ENCODE measurements at regions not wholly inside any gene's neighbourhood (a gene's known extent, or its start where the extent isn't known, plus 50 kb on each side); places are given as distances from the start of the nearest gene placed in this dataset.
"Not testable (repeated sequence)": the region's sequence is repeated elsewhere in the genome, so short reads cannot be mapped to it uniquely, and the experiment has no call there.

DNA sequence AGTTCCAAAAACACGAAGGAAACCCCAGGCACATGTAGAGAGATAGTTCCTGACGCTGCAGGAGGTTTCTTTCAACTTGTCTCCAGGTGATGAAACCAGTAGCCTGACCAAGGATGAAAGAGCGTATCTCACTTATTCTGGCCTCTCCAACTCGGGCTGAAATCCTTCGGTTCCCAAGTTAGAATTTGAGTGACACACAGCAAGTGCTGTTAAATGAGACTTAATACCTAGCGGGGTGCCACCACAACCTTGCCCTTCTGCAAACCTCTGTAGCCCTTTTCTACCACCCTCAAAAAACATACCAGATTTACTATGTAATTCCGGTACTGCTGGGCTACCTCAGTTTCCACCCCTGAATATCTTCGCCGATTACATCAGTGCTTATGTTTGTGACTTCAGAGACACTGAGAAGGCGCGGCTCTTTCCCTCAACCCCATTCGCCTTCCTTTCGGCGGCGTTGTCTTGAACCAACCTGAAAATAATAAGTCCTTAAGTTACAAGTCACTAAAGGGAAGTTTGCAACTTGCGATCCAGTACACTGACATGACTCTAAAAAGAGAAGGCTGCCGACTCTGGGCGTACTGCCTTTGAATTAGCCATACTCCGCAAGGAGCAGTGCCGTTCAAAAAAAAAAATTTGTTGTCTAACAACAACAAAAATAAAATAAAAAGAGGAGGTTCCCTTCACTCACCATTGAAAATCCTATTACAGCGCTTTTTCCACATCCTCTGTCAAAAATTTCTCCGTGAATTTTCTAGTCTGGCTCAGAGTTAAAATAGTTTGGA lies 194.9 kb upstream of the ZNF184 start:
- Mint-ChIP-seq H3K27ac (ENCODE audit: unreplicated experiment) (peak overlapping the region; percentile 73), H3K9me3 (ENCODE audit: unreplicated experiment) (peaks cover 5% of the 10 kb centered on the region), H3K36me3 (ENCODE audit: low read depth, unreplicated experiment) (no peaks in the 10 kb centered on the region), H3K27me3 (ENCODE audit: low read depth, unreplicated experiment) (peaks cover 10% of the 10 kb centered on the region), H3K4me1 (ENCODE audit: low read depth, unreplicated experiment) (peaks cover 7% of the 10 kb centered on the region), H3K4me3 (ENCODE audit: unreplicated experiment) (peak overlapping the region; percentile 88)
- DNase-seq (ENCODE audit: low read depth) (no peak), FAIRE-seq (no peak)
- peak overlapping the region; percentile 46 for H3K4me3 ChIP-seq (ENCODE audit: insufficient read depth, low read depth, low read length)
- TF ChIP-seq EZH2 (IDR thresholded peaks at IDR 0.05; ENCODE audit: insufficient read depth, low read length) = no peak
- TF ChIP-seq, protein P1, sequence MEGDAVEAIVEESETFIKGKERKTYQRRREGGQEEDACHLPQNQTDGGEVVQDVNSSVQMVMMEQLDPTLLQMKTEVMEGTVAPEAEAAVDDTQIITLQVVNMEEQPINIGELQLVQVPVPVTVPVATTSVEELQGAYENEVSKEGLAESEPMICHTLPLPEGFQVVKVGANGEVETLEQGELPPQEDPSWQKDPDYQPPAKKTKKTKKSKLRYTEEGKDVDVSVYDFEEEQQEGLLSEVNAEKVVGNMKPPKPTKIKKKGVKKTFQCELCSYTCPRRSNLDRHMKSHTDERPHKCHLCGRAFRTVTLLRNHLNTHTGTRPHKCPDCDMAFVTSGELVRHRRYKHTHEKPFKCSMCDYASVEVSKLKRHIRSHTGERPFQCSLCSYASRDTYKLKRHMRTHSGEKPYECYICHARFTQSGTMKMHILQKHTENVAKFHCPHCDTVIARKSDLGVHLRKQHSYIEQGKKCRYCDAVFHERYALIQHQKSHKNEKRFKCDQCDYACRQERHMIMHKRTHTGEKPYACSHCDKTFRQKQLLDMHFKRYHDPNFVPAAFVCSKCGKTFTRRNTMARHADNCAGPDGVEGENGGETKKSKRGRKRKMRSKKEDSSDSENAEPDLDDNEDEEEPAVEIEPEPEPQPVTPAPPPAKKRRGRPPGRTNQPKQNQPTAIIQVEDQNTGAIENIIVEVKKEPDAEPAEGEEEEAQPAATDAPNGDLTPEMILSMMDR (IDR thresholded peaks at IDR 0.05; ENCODE audit: insufficient read depth, low read depth, low read length) = no peak
- H3K9ac ChIP-seq (ENCODE audit: low read length) = peak overlapping the region; percentile 13
- peaks cover 3% of the 10 kb centered on the region for H4K20me1 ChIP-seq (ENCODE audit: insufficient read depth, low read length)
- H3K27ac ChIP-seq (ENCODE audit: low read depth, low read length) = no peak overlapping the region
- no peaks in the 10 kb centered on the region for H3K79me2 ChIP-seq (ENCODE audit: insufficient read depth, low read length)
- peak overlapping the region; percentile 84 for H3K4me2 ChIP-seq (ENCODE audit: low read length)
- H3K4me1 ChIP-seq (ENCODE audit: insufficient read depth, low read length) = peaks cover 20% of the 10 kb centered on the region
- H3K36me3 ChIP-seq (ENCODE audit: insufficient read depth, low read length) = no peaks in the 10 kb centered on the region
- no peaks in the 10 kb centered on the region for H3K27me3 ChIP-seq (ENCODE audit: insufficient read depth, low read length)
- H2AFZ ChIP-seq (ENCODE audit: low read depth, low read length) = peak overlapping the region; percentile 45
- H3K9me3 ChIP-seq (ENCODE audit: insufficient read depth, low read depth, low read length) = no peaks in the 10 kb centered on the region

DNA sequence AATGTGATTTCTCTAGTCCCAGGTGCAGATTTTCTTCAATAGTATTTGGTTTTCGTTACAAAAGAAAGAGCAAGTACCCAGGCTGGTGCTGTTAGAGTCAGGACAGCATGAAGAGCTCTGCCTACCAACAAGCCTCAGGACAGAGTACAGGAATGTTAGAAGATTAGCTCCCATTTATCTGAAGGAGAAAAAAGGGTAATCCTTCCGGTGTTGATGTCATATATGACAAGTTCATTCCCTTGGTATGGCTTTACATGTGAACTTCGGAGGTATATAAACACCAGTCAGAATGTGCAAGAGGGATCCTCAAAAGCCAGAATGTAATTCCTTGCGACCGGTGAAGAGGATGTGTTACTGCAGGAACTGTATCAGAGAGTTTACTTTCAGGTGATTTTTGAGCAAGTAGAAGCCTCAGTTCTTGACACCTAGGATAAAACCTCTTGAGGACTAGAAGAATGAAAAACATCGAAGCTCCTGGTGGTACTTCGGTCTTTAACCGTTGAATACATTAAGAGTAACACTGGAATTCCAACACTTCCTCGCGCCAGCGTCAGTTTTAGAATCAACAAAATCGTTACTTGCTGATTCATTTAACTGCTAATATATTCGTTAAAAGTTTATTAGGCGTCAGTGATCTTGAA lies 194.2 kb upstream of the ZNF184 start:
- no peak for DNase-seq (ENCODE audit: low read depth)
- H3K9me3 ChIP-seq (ENCODE audit: insufficient read depth, low read depth, low read length) = no peaks in the 10 kb centered on the region
- H3K4me3 Mint-ChIP-seq (ENCODE audit: unreplicated experiment) = peak overlapping the region; percentile 88
- H3K36me3 ChIP-seq (ENCODE audit: insufficient read depth, low read length) = no peaks in the 10 kb centered on the region
- H2AFZ ChIP-seq (ENCODE audit: low read depth, low read length) = peak overlapping the region; percentile 45
- H3K4me3 ChIP-seq (ENCODE audit: insufficient read depth, low read depth, low read length) = peak overlapping the region; percentile 46
- no peak overlapping the region for H3K9ac ChIP-seq (ENCODE audit: low read length)
- H3K79me2 ChIP-seq (ENCODE audit: insufficient read depth, low read length) = no peaks in the 10 kb centered on the region
- no peaks in the 10 kb centered on the region for H3K36me3 Mint-ChIP-seq (ENCODE audit: low read depth, unreplicated experiment)
- FAIRE-seq = no peak
- H3K4me1 Mint-ChIP-seq (ENCODE audit: low read depth, unreplicated experiment) = peaks cover 7% of the 10 kb centered on the region
- H3K27me3 Mint-ChIP-seq (ENCODE audit: low read depth, unreplicated experiment) = peaks cover 10% of the 10 kb centered on the region
- H3K27ac Mint-ChIP-seq (ENCODE audit: unreplicated experiment) = peak overlapping the region; percentile 73
- no peak overlapping the region for H3K27ac ChIP-seq (ENCODE audit: low read depth, low read length)
- H3K9me3 Mint-ChIP-seq (ENCODE audit: unreplicated experiment) = peaks cover 5% of the 10 kb centered on the region
- peaks cover 18% of the 10 kb centered on the region for H3K4me1 ChIP-seq (ENCODE audit: insufficient read depth, low read length)
- peaks cover 3% of the 10 kb centered on the region for H4K20me1 ChIP-seq (ENCODE audit: insufficient read depth, low read length)
- TF ChIP-seq, protein P1 (IDR thresholded peaks at IDR 0.05; ENCODE audit: insufficient read depth, low read depth, low read length) = no peak
- TF ChIP-seq EZH2 (IDR thresholded peaks at IDR 0.05; ENCODE audit: insufficient read depth, low read length) = no peak
- peak overlapping the region; percentile 84 for H3K4me2 ChIP-seq (ENCODE audit: low read length)
- H3K27me3 ChIP-seq (ENCODE audit: insufficient read depth, low read length) = no peaks in the 10 kb centered on the region

DNA sequence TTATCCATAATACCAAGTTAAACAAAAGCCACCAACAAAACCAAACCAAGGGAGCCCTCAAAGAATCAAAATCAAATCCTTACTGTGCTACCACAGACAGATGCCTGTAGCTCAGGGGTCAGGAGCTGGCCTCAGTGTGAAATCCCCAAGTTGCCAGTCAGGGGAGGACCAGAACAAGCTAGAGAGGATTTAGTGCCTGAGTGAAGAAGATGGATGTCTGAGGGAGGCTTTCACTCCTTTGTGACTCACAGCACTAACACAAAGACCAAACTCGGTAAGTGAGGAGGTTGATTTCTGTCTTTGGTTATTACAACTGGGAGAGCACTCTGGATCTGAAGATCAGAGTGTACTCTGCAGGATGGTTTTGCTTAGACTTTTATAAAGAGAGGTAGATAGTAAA lies 189.9 kb upstream of the ZNF184 start:
- DNase-seq (ENCODE audit: low read depth) (no peak), FAIRE-seq (no peak)
- TF ChIP-seq, protein P1 (IDR thresholded peaks at IDR 0.05; ENCODE audit: insufficient read depth, low read depth, low read length) = no peak
- no peak for TF ChIP-seq EZH2 (IDR thresholded peaks at IDR 0.05; ENCODE audit: insufficient read depth, low read length)
- no peaks in the 10 kb centered on the region for H3K9me3 Mint-ChIP-seq (ENCODE audit: unreplicated experiment)
- H4K20me1 ChIP-seq (ENCODE audit: insufficient read depth, low read length) = no peaks in the 10 kb centered on the region
- peaks cover 2% of the 10 kb centered on the region for H3K4me1 Mint-ChIP-seq (ENCODE audit: low read depth, unreplicated experiment)
- H3K36me3 Mint-ChIP-seq (ENCODE audit: low read depth, unreplicated experiment) = no peaks in the 10 kb centered on the region
- H2AFZ ChIP-seq (ENCODE audit: low read depth, low read length) = no peak overlapping the region
- no peaks in the 10 kb centered on the region for H3K79me2 ChIP-seq (ENCODE audit: insufficient read depth, low read length)
- H3K36me3 ChIP-seq (ENCODE audit: insufficient read depth, low read length) = no peaks in the 10 kb centered on the region
- no peak overlapping the region for H3K27ac ChIP-seq (ENCODE audit: low read depth, low read length)
- H3K27me3 Mint-ChIP-seq (ENCODE audit: low read depth, unreplicated experiment) = peaks cover 10% of the 10 kb centered on the region
- peaks cover 5% of the 10 kb centered on the region for H3K4me1 ChIP-seq (ENCODE audit: insufficient read depth, low read length)
- no peak overlapping the region for H3K4me3 Mint-ChIP-seq (ENCODE audit: unreplicated experiment)
- no peaks in the 10 kb centered on the region for H3K9me3 ChIP-seq (ENCODE audit: insufficient read depth, low read depth, low read length)
- H3K9ac ChIP-seq (ENCODE audit: low read length) = no peak overlapping the region
- no peaks in the 10 kb centered on the region for H3K27me3 ChIP-seq (ENCODE audit: insufficient read depth, low read length)
- H3K4me3 ChIP-seq (ENCODE audit: insufficient read depth, low read depth, low read length) = no peak overlapping the region
- H3K4me2 ChIP-seq (ENCODE audit: low read length) = no peak overlapping the region
- no peak overlapping the region for H3K27ac Mint-ChIP-seq (ENCODE audit: unreplicated experiment)

DNA sequence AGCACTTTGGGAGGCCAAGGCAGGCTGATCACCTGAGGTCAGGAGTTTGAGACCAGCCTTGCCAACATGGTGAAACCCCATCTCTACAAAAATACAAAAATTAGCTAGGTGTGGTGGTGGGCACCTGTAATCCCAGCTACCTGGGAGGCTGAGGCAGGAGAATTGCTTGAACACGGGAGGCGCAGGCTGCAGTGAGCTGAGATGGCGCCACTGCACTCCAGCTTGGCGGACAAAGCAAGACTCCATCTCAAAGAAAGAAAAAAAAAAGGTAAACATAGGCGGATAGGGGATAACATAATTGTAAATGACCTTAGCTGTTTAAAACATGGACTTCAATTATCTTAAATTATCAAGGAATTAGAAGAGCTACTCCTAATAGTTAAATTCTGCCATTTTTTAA lies 189.3 kb upstream of the ZNF184 start:
- not testable (repeated sequence) for H3K27ac ChIP-seq (ENCODE audit: low read depth, low read length); H3K4me3 Mint-ChIP-seq (ENCODE audit: unreplicated experiment); DNase-seq (ENCODE audit: low read depth); H3K36me3 ChIP-seq (ENCODE audit: insufficient read depth, low read length); H2AFZ ChIP-seq (ENCODE audit: low read depth, low read length); H3K9me3 Mint-ChIP-seq (ENCODE audit: unreplicated experiment); H3K4me1 Mint-ChIP-seq (ENCODE audit: low read depth, unreplicated experiment); H3K9me3 ChIP-seq (ENCODE audit: insufficient read depth, low read depth, low read length); H3K4me3 ChIP-seq (ENCODE audit: insufficient read depth, low read depth, low read length); FAIRE-seq; H3K27me3 ChIP-seq (ENCODE audit: insufficient read depth, low read length); H3K4me1 ChIP-seq (ENCODE audit: insufficient read depth, low read length); H3K27me3 Mint-ChIP-seq (ENCODE audit: low read depth, unreplicated experiment); H3K9ac ChIP-seq (ENCODE audit: low read length); H3K27ac Mint-ChIP-seq (ENCODE audit: unreplicated experiment); H3K4me2 ChIP-seq (ENCODE audit: low read length); H3K79me2 ChIP-seq (ENCODE audit: insufficient read depth, low read length); H3K36me3 Mint-ChIP-seq (ENCODE audit: low read depth, unreplicated experiment); H4K20me1 ChIP-seq (ENCODE audit: insufficient read depth, low read length)

All from astrocyte (in vitro differentiated cells and primary cell).